Panc1 (cell line): ENCODE measurements at regions not wholly inside any gene's neighbourhood (a gene's known extent, or its start where the extent isn't known, plus 50 kb on each side); places are given as distances from the start of the nearest gene placed in this dataset.
"Not testable (repeated sequence)": the region's sequence is repeated elsewhere in the genome, so short reads cannot be mapped to it uniquely, and the experiment has no call there.

Experiments
- ATAC-seq: fragments of 200-7000 bp; cut with Tn5 transposase; 2 replicates; pipeline ENCODE4 v1.9.1; 2020; ENCODE audit warnings: mild to moderate bottlenecking, moderate library complexity
- BruUV-seq: library from RNA; stranded (reverse); fragments of 400-500 nt; replicated peaks from 2 replicates; lab custom pipeline; 2021; lab: Mats Ljungman, UMichigan
- CTCF ChIA-PET: fragments of 300-600 bp; sonication (Branson Sonifier 250); formaldehyde crosslinking; loops from one replicate; lab custom pipeline; 2022; ENCODE audit warnings: antibody characterized with exemption; lab: Charles Lee
- POLR2A ChIA-PET: fragments of 300-600 bp; sonication (Branson Sonifier 250); formaldehyde crosslinking; loops from one replicate; lab custom pipeline; 2022; ENCODE audit warnings: antibody characterized with exemption; lab: Charles Lee
- DNase-seq: peaks from one replicate; pipeline ENCODE4 v3.0.0-alpha.2; 2010; ENCODE audit warnings: low read depth, low spot score
- H3K27ac ChIP-seq: 2 replicates; pipeline ENCODE4 v1.5.1; 2011; ENCODE audit warnings: mild to moderate bottlenecking, low read length, inconsistent platforms
- H3K27me3 ChIP-seq: fragments of 200-500 bp; sonication (Bioruptor generic); 2 replicates; pipeline ENCODE4 v1.6.0; 2014; ENCODE audit warnings: low read length, inconsistent platforms; ENCODE audit not compliant: control insufficient read depth, insufficient read depth
- H3K36me3 ChIP-seq: fragments of 200-500 bp; sonication (Bioruptor generic); 2 replicates; pipeline ENCODE4 v1.5.1; 2014; ENCODE audit warnings: inconsistent platforms, mild to moderate bottlenecking, low read length, moderate library complexity; ENCODE audit not compliant: control insufficient read depth, insufficient read depth
- H3K4me1 ChIP-seq: 2 replicates; pipeline ENCODE4 v1.5.1; 2011; ENCODE audit warnings: inconsistent platforms, mild to moderate bottlenecking, low read length, moderate library complexity; ENCODE audit not compliant: control insufficient read depth, insufficient read depth
- H3K4me3 ChIP-seq, 2 experiments: 2 replicates each; pipeline ENCODE4 v1.5.1; 2011 to 2012; ENCODE audit warnings: low read depth in 2 of 2, low read length in 2 of 2, mild to moderate bottlenecking in 2 of 2, inconsistent platforms in 1 of 2, moderate library complexity in 1 of 2
- H3K9me3 ChIP-seq: fragments of 200-500 bp; sonication (Bioruptor generic); 2 replicates; pipeline ENCODE4 v1.5.1; 2014; ENCODE audit warnings: low read depth, mild to moderate bottlenecking, inconsistent platforms, low read length, moderate library complexity; ENCODE audit not compliant: control insufficient read depth, insufficient read depth
- POLR2AphosphoS5 ChIP-seq: IDR thresholded peaks from 2 replicates; pipeline ENCODE4 v1.6.1; 2012; ENCODE audit warnings: mild to moderate bottlenecking, low read depth, low read length, moderate library complexity
- SIN3A ChIP-seq: IDR thresholded peaks from 2 replicates; pipeline ENCODE4 v1.6.1; 2012; ENCODE audit warnings: low read depth, mild to moderate bottlenecking, low read length, moderate library complexity, borderline replicate concordance; ENCODE audit not compliant: insufficient read depth
- TCF7L2 ChIP-seq: IDR thresholded peaks from 2 replicates; pipeline ENCODE4 v1.6.1; 2011; ENCODE audit warnings: mild to moderate bottlenecking, low read depth, low read length, inconsistent platforms
- in situ Hi-C: cut with HindIII; loops from 2 replicates; pipeline ENCODE4 v1.10.0; 2016; ENCODE audit warnings: low sequenced_read_pairs, low pct_unique_long_range_greater_than_20kb
- intact Hi-C: fragments of 100-400 bp; cut with micrococcal nuclease; formaldehyde crosslinking; loops from one replicate; pipeline ENCODE4 v1.10.0; 2022; ENCODE audit not compliant: unreplicated experiment
- TF ChIP-seq, protein P1 (sequence below): fragments of 450-650 bp; IDR thresholded peaks from 2 replicates; pipeline ENCODE4 v1.5.1; 2017; ENCODE audit warnings: mild to moderate bottlenecking
- TF ChIP-seq, protein P2 (sequence below), 2 experiments: IDR thresholded peaks; 2 replicates each; pipeline ENCODE4 v1.6.1; 2011 to 2012; ENCODE audit warnings: low read depth in 2 of 2, control low read depth in 1 of 2, low read length in 1 of 2, mild to moderate bottlenecking in 1 of 2, moderate library complexity in 1 of 2; ENCODE audit not compliant: insufficient read depth in 1 of 2

DNA sequence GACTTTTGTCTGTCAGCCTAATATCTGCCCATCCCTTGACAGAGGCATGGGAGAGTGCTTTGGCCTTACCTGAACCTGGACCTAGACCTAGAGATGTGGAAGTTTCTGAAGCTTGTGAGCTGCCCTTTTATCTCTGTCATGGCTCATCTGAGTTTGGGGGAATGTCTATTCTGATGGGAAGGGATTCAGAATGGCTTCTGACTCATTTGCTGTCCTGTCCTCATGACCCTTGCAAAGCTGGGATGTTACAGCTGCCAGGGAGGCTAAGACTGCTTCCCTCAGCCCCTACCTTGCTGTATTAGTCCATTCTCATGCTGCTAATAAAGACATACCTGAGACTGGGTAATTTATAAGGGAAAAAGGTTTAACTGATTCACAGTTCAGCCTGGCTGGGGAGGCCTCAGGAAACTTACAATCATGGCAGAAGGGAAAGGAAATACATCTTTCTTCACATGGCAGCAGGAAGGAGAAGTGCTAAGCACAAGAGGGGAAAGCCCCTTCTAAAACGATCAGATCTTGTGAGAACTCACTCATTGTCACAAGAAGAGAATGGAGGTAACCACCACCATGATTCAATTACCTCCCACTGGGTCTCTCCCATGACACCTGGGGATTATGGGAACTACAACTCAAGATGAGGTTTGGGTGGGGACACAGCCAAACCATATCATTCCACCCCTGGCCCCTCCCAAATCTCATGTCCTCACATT lies 252.2 kb downstream of the ERMARD start:
- TF ChIP-seq, protein P1, sequence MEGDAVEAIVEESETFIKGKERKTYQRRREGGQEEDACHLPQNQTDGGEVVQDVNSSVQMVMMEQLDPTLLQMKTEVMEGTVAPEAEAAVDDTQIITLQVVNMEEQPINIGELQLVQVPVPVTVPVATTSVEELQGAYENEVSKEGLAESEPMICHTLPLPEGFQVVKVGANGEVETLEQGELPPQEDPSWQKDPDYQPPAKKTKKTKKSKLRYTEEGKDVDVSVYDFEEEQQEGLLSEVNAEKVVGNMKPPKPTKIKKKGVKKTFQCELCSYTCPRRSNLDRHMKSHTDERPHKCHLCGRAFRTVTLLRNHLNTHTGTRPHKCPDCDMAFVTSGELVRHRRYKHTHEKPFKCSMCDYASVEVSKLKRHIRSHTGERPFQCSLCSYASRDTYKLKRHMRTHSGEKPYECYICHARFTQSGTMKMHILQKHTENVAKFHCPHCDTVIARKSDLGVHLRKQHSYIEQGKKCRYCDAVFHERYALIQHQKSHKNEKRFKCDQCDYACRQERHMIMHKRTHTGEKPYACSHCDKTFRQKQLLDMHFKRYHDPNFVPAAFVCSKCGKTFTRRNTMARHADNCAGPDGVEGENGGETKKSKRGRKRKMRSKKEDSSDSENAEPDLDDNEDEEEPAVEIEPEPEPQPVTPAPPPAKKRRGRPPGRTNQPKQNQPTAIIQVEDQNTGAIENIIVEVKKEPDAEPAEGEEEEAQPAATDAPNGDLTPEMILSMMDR = no peak
- TF ChIP-seq SIN3A = no peak
- TF ChIP-seq, protein P2, sequence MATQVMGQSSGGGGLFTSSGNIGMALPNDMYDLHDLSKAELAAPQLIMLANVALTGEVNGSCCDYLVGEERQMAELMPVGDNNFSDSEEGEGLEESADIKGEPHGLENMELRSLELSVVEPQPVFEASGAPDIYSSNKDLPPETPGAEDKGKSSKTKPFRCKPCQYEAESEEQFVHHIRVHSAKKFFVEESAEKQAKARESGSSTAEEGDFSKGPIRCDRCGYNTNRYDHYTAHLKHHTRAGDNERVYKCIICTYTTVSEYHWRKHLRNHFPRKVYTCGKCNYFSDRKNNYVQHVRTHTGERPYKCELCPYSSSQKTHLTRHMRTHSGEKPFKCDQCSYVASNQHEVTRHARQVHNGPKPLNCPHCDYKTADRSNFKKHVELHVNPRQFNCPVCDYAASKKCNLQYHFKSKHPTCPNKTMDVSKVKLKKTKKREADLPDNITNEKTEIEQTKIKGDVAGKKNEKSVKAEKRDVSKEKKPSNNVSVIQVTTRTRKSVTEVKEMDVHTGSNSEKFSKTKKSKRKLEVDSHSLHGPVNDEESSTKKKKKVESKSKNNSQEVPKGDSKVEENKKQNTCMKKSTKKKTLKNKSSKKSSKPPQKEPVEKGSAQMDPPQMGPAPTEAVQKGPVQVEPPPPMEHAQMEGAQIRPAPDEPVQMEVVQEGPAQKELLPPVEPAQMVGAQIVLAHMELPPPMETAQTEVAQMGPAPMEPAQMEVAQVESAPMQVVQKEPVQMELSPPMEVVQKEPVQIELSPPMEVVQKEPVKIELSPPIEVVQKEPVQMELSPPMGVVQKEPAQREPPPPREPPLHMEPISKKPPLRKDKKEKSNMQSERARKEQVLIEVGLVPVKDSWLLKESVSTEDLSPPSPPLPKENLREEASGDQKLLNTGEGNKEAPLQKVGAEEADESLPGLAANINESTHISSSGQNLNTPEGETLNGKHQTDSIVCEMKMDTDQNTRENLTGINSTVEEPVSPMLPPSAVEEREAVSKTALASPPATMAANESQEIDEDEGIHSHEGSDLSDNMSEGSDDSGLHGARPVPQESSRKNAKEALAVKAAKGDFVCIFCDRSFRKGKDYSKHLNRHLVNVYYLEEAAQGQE (IDR thresholded peaks at IDR 0.05; ENCODE audit: insufficient read depth in 1 of 2, low read depth in 2 of 2, low read length in 1 of 2) = no peak
- no peak for TF ChIP-seq POLR2AphosphoS5
- no peak for TF ChIP-seq TCF7L2
- H3K36me3 ChIP-seq = no peaks in the 10 kb centered on the region
- no peak for ATAC-seq
- ChIA-PET CTCF (no interaction called here), POLR2A (no interaction called here)
- in situ Hi-C loops = no loop called here
- no peaks in the 10 kb centered on the region for H3K4me1 ChIP-seq
- H3K4me3 ChIP-seq = no peak overlapping the region
- intact Hi-C loops = no loop called here
- no TSS peak for BruUV-seq
- no peaks in the 10 kb centered on the region for H3K27me3 ChIP-seq
- DNase-seq = no peak
- H3K27ac ChIP-seq = no peak overlapping the region
- no peaks in the 10 kb centered on the region for H3K9me3 ChIP-seq

DNA sequence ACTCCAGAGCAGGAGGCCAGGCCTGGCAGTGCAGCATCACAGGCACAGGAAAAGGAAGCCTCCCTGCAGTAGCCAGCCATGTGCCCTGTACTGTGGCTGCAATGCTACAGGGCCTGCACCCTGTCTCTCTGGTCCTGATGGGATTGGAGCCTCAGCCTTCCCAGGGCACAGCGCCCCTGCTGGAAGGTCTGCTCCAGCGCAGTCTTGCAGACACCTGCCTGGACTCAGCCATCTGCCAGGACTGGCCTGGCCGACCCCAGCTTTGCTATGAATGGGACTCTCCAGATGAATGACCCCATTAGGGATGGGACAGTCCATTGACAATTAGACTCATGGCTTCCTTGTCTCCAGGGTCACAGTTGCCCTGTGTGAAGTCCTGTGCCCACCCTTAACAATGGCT lies 251.6 kb downstream of the ERMARD start:
- CTCF ChIA-PET = no interaction called here
- BruUV-seq = no TSS peak
- no peaks in the 10 kb centered on the region for H3K36me3 ChIP-seq
- in situ Hi-C loops = no loop called here
- ATAC-seq (no peak; the same call in 1 of the 2 replicates), DNase-seq (no peak)
- no peak for TF ChIP-seq TCF7L2
- TF ChIP-seq, protein P2 (IDR thresholded peaks at IDR 0.05; ENCODE audit: insufficient read depth in 1 of 2, low read depth in 2 of 2, low read length in 1 of 2) = no peak
- TF ChIP-seq POLR2AphosphoS5 = no peak
- TF ChIP-seq SIN3A = no peak
- TF ChIP-seq, protein P1 = no peak; the same call in 1 of the 2 replicates
- no peak overlapping the region for H3K27ac ChIP-seq
- POLR2A ChIA-PET = no interaction called here
- no peak overlapping the region for H3K4me3 ChIP-seq
- no peaks in the 10 kb centered on the region for H3K9me3 ChIP-seq
- intact Hi-C loops = no loop called here
- H3K27me3 ChIP-seq = no peaks in the 10 kb centered on the region
- H3K4me1 ChIP-seq = no peaks in the 10 kb centered on the region

DNA sequence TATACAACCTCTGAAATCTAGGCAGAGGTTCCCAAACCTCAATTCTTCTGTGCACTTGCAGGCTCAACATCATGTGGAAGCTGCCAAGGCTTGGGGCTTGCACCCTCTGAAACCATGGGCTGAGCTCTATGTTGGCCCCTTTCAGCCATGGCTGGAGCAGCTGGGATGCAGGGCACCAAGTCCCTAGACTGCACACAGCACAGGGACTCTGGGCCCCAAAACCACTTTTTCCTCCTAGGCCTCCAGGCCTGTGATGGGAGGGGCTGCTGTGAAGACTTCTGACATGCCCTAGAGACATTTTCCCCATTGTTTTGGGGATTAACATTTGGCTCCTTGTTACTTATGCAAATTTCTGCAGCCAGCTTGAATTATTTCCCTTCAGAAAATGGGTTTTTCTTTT lies 250.4 kb downstream of the ERMARD start:
- not testable (repeated sequence) for H3K27ac ChIP-seq

More for the DNA sequence above, 250.4 kb downstream of the ERMARD start:
- intact Hi-C loops, ATAC-seq, CTCF ChIA-PET, in situ Hi-C loops, H3K4me1 ChIP-seq, H3K9me3 ChIP-seq, H3K36me3 ChIP-seq, POLR2A ChIA-PET, BruUV-seq, H3K27me3 ChIP-seq, H3K4me3 ChIP-seq, DNase-seq: not testable (repeated sequence)
